GM10248 (cell line): ENCODE measurements at regions not wholly inside any gene's neighbourhood (a gene's known extent, or its start where the extent isn't known, plus 50 kb on each side); places are given as distances from the start of the nearest gene placed in this dataset.

Experiments used
- CTCF ChIA-PET: fragments of 300-600 bp; sonication (Branson Sonifier 250); formaldehyde crosslinking; extraction: SDS; loops from one replicate; lab custom pipeline; 2021; ENCODE audit warnings: antibody characterized with exemption; lab: Yijun Ruan, JAX
- POLR2A ChIA-PET: fragments of 350-650 bp; sonication (Branson Sonifier 250); formaldehyde crosslinking; extraction: SDS; loops from one replicate; lab custom pipeline; 2020; ENCODE audit warnings: antibody characterized with exemption; lab: Yijun Ruan, JAX
- DNase-seq: peaks from one replicate; pipeline ENCODE4 v3.0.0; 2012; ENCODE audit errors: extremely low spot score
- TF ChIP-seq, protein P1 (sequence below): IDR thresholded peaks from 2 replicates; pipeline ENCODE4 v1.5.1; 2012; ENCODE audit warnings: mild to moderate bottlenecking, low read depth; ENCODE audit errors: extremely low read depth, missing control alignments, control extremely low read depth

DNA sequence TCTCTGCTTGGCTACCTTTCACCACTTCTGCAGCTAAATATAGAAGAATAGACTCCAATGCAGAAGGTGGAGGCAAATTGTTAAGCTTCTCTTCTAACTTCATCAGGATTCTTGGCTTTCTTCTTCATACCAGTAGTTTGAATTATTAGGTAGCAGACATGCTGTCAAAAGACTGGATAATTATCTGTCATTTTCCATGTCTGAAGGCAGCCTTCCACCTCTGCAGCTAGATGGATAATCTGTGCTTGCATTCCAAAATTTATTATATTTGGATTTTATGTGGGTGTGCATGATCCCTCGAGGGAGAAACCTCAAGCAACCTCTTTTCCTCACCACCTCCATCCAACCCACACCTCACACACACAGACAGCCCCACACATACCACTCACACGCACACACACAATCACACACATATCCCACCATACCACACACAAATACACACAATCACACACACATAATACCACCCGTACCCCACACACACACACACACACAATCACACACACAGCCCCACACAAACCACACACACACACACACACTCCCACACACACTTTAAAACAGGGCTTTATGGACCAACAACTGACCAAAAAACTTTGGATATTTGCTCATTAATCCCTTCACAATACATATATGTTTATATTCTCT, 145.0 kb downstream of the C7orf25 start:
- POLR2A ChIA-PET = no interaction called here
- DNase-seq = no peak

DNA sequence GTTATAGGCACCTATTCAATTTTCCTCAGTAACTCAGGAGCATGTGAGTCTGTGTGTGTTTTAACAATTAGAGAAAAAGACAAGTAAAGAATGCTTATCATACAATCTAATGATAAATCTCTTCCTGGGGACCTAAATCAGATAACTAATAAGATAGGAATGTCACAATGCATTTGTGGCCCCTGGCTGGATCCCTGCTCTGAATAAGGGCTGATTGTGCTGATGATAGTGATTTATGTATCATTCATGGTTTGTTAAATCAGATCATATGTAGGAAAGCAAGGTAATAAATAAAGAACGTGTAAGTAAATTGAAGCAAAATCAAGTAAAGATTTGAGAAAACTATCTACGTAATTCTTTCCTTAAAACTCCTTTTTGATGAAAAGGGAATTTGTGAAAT, 145.9 kb downstream of the C7orf25 start:
- no peak for DNase-seq
- POLR2A ChIA-PET = no interaction called here
- CTCF ChIA-PET = interaction anchor here (1.5 kb wide), 1 partner anchor 20 kb away, joined by 4 read pairs; no protein-coding TSS in a partner anchor
- TF ChIP-seq, protein P1, sequence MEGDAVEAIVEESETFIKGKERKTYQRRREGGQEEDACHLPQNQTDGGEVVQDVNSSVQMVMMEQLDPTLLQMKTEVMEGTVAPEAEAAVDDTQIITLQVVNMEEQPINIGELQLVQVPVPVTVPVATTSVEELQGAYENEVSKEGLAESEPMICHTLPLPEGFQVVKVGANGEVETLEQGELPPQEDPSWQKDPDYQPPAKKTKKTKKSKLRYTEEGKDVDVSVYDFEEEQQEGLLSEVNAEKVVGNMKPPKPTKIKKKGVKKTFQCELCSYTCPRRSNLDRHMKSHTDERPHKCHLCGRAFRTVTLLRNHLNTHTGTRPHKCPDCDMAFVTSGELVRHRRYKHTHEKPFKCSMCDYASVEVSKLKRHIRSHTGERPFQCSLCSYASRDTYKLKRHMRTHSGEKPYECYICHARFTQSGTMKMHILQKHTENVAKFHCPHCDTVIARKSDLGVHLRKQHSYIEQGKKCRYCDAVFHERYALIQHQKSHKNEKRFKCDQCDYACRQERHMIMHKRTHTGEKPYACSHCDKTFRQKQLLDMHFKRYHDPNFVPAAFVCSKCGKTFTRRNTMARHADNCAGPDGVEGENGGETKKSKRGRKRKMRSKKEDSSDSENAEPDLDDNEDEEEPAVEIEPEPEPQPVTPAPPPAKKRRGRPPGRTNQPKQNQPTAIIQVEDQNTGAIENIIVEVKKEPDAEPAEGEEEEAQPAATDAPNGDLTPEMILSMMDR = no peak

More for the DNA sequence above, 145.0 kb downstream of the C7orf25 start:
- CTCF ChIA-PET = interaction anchor here (1.0 kb wide), 1 partner anchor 21 kb away, joined by 3 read pairs; no protein-coding TSS in a partner anchor
- TF ChIP-seq, protein P1 = no peak

DNA sequence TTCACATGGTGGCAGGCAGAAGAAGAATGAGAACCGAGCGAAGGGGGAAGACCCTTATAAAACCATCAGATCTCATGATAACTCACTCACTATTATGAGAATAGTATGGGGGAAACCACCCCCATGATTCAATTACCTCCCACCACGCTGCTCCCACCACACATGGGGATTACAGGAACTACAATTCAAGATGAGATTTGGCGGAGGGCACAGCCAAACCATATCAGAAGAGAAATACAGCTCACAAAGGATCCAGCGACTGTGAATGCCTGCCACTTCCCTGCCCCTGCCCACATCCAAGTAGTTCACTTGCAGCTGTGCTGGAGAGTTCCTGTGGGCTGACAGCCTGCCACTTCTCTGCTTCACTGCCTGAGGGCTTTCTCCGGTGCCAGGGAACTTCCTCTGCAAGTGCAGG, 148.7 kb downstream of the C7orf25 start:
- TF ChIP-seq, protein P1 = no peak
- ChIA-PET POLR2A (no interaction called here), CTCF (no interaction called here)
- DNase-seq = no peak

DNA sequence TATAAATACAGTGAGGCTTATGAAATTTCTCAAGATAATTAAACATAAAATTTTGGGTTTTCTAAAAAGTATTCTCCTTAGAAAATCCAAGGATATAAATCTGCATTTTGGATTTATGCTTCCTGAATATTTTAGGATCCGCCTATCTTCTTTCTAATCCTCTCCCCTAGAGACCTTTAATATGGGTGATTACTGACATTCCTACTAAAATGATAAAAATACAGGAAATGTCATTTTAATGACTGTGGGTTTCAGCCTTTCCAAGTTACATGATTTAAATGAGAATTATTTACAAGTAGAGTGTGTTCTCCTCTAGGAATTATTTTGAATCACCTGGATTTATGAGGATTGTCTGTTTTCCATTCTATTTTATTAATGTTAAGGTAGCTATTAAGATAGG, 150.4 kb downstream of the C7orf25 start:
- TF ChIP-seq, protein P1 = no peak
- POLR2A ChIA-PET = no interaction called here
- DNase-seq = no peak
- CTCF ChIA-PET = no interaction called here

DNA sequence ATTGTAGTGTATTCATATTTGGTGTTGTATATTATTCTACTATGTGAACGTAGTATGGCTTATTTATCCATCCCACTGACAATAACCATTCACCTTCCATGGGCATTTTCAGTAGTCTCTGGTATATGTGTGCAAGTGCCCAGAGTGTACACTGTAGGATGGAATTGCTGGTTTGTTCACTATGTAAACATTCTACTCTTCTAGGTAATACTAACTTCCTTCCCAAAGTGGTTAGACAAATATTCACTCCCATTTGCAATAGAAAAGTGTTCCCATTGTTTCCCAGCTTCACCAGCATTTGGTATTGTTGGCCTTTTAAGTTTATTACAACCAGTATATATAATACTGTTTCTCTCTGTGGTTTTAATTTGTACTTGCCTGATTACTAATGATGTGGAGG, 153.7 kb downstream of the C7orf25 start:
- no peak for DNase-seq
- TF ChIP-seq, protein P1 = no peak
- ChIA-PET POLR2A (no interaction called here), CTCF (no interaction called here)

DNA sequence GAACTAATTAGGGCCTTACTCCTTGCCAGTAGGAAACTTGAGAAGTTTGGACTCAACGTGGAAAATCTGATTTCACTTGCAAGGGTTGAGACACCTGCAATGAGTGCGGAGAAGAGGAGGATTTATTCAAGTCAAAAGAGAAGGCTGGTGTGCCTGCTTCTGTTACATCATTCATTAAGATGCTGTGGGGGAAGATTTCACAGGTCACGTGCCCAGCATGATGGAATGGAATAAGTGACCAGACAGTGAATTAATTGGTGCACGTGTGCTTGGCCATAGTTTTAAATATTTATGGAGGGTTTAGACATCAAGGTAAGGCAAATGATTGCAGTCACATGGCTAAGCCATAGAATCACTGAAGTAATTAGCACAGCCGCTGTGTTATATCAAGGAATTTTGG, 155.0 kb downstream of the C7orf25 start:
- ChIA-PET POLR2A (no interaction called here), CTCF (no interaction called here)
- DNase-seq = no peak
- TF ChIP-seq, protein P1 = no peak
